BJ (cell line): ENCODE measurements at regions not wholly inside any gene's neighbourhood (a gene's known extent, or its start where the extent isn't known, plus 50 kb on each side); places are given as distances from the start of the nearest gene placed in this dataset.

Experiments
- CTCF ChIA-PET: fragments of 350-600 bp; formaldehyde crosslinking; extraction: SDS; loops from one replicate; lab custom pipeline; 2021; ENCODE audit warnings: antibody characterized with exemption, inconsistent platforms; lab: Yijun Ruan, JAX
- POLR2A ChIA-PET: fragments of 300-600 bp; sonication (Branson Sonifier 250); formaldehyde crosslinking; extraction: SDS; loops from one replicate; lab custom pipeline; 2021; ENCODE audit warnings: antibody characterized with exemption; lab: Charles Lee
- DNase-seq: peaks from one replicate; pipeline ENCODE4 v3.0.0-alpha.2; 2011; ENCODE audit warnings: low read depth
- H3K27me3 ChIP-seq: 2 replicates; pipeline ENCODE4 v1.6.0; 2011; ENCODE audit warnings: low read length; ENCODE audit not compliant: control insufficient read depth, insufficient read depth
- H3K36me3 ChIP-seq: 2 replicates; pipeline ENCODE4 v1.5.1; 2011; ENCODE audit warnings: low read length; ENCODE audit not compliant: control insufficient read depth, insufficient read depth
- H3K4me3 ChIP-seq: 2 replicates; pipeline ENCODE4 v1.5.1; 2011; ENCODE audit warnings: low read depth, mild to moderate bottlenecking, control low read depth, low read length
- CTCF ChIP-seq: IDR thresholded peaks from 2 replicates; pipeline ENCODE4 v1.5.1; 2011; ENCODE audit warnings: low read depth, mild to moderate bottlenecking, control low read depth, inconsistent platforms, low read length, moderate library complexity; ENCODE audit not compliant: insufficient read depth

- Histone ChIP-seq H3K4me3 (no peak overlapping the region), H3K27me3 (no peaks in the 10 kb centered on the region), H3K36me3 (no peaks in the 10 kb centered on the region)
- POLR2A ChIA-PET, result no interaction called here
- no peak for DNase-seq
- CTCF ChIA-PET, result no interaction called here
- TF ChIP-seq CTCF, result no peak
Measured at GRCh38 chr9:26172301-26172700, 494.1 kb upstream of the TUSC1 start.

- no peaks in the 10 kb centered on the region for H3K27me3 ChIP-seq
- ChIA-PET POLR2A (no interaction called here), CTCF (no interaction called here)
- H3K4me3 ChIP-seq, result no peak overlapping the region
- no peaks in the 10 kb centered on the region for H3K36me3 ChIP-seq
- no peak for DNase-seq
- no peak for TF ChIP-seq CTCF
Measured at GRCh38 chr9:26171691-26172090, 493.4 kb upstream of the TUSC1 start.

- no peak for TF ChIP-seq CTCF
- DNase-seq, result peak; percentile 19
- Histone ChIP-seq H3K27me3 (no peaks in the 10 kb centered on the region), H3K4me3 (no peak overlapping the region), H3K36me3 (no peaks in the 10 kb centered on the region)
- ChIA-PET CTCF (interaction anchor here (0.6 kb wide), 1 partner anchor 360 kb away, joined by 3 read pairs; no protein-coding TSS in a partner anchor), POLR2A (no interaction called here)
Measured at GRCh38 chr9:26170190-26170589, 491.9 kb upstream of the TUSC1 start.

GRCh38 chr9:26169708-26170107, 491.5 kb upstream of the TUSC1 start:
- DNase-seq, result no peak
- TF ChIP-seq CTCF, result no peak
- ChIA-PET POLR2A (no interaction called here), CTCF (no interaction called here)
- no peaks in the 10 kb centered on the region for H3K36me3 ChIP-seq
- no peaks in the 10 kb centered on the region for H3K27me3 ChIP-seq
- no peak overlapping the region for H3K4me3 ChIP-seq

GRCh38 chr9:26166537-26166936, 488.3 kb upstream of the TUSC1 start:
- ChIA-PET POLR2A (no interaction called here), CTCF (no interaction called here)
- no peak for DNase-seq

More at GRCh38 chr9:26166537-26166936, 488.3 kb upstream of the TUSC1 start:
- TF ChIP-seq CTCF, result no peak
- Histone ChIP-seq H3K27me3 (no peaks in the 10 kb centered on the region), H3K36me3 (no peaks in the 10 kb centered on the region), H3K4me3 (no peak overlapping the region)
